ENCODE measurements at regions not wholly inside any gene's neighbourhood (a gene's known extent, or its start where the extent isn't known, plus 50 kb on each side); places are given as distances from the start of the nearest gene placed in this dataset.

- TF ChIP-seq SUZ12 (IDR thresholded peaks at IDR 0.05) (no peak), ELF4 (IDR thresholded peaks at IDR 0.05) (no peak), TARDBP (IDR thresholded peaks at IDR 0.05) (no peak), BHLHE40 (IDR thresholded peaks at IDR 0.05; ENCODE audit: borderline replicate concordance) (no peak), SP1 (IDR thresholded peaks at IDR 0.05) (no peak), ARNT (IDR thresholded peaks at IDR 0.05) (no peak)
Observed at GRCh38 chr13:99863789-99864626, 107.6 kb downstream of the ZIC5 start.

All from HEK293T (cell line).